Ovary (tissue), 3 donors: ENCODE measurements at regions not wholly inside any gene's neighbourhood (a gene's known extent, or its start where the extent isn't known, plus 50 kb on each side); places are given as distances from the start of the nearest gene placed in this dataset.

ENCODE experiments used
- CTCF ChIP-seq, 3 donors: fragments of 450-650 bp in 2 of 3; fragments of 200-600 bp in 1 of 3; IDR thresholded peaks; one replicate each; pipeline versions ENCODE4 v1.5.1 to v1.8.0; 2016 to 2022; ENCODE audit warnings: antibody characterized with exemption in 3 of 3, mild to moderate bottlenecking in 1 of 3
- POLR2A ChIP-seq: fragments of 450-650 bp; IDR thresholded peaks from one replicate; pipeline ENCODE4 v1.6.1; 2017; ENCODE audit warnings: antibody characterized with exemption, mild to moderate bottlenecking, moderate library complexity
- donor health status: DM: no; HTN: no; CAD: no.

- TF ChIP-seq CTCF (IDR thresholded peaks at IDR 0.05) (no peak), POLR2A (no peak)
Observed at GRCh38 chrX:56068274-56068758, 163.8 kb upstream of the KLF8 start.
